ENCODE measurements at regions not wholly inside any gene's neighbourhood (a gene's known extent, or its start where the extent isn't known, plus 50 kb on each side); places are given as distances from the start of the nearest gene placed in this dataset.

DNA sequence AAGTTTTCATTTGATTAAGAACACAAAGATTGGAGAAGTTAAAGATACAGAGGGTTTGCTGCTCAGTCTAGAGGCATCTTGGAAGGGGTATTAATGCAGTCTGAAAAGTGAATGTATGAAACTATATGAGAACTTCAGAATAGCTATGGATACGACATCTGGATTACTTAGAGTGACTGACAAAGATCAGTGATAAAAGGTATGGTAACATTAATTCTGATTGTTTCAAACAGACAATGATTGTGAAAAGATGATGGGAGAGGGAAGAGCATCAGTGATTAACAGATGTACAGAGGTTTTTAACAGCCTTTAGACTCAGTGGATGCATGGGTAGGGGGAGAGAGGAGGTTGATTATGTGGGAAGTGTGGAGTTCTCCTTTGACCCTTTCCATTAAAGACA, 919.4 kb upstream of the CNTN5 start:
- no peak for DNase-seq

DNA sequence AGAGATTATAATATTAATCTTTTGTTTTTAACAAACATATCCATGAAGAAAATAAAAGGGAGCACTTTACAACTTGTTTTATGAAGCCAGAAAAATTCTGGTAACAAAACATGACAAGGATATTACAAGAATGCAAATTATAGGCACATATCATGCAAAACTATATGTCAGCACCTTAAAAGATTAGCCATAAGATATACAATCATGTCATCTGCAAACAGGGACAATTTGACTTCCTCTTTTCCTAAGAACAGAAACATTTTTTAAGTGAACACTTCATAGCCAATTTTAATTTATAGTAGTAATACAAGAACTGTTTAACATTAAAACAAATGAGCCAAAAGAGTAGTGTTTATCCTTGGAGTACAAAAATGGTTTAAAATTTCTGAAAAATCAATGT, 916.5 kb upstream of the CNTN5 start:
- DNase-seq: no peak

DNA sequence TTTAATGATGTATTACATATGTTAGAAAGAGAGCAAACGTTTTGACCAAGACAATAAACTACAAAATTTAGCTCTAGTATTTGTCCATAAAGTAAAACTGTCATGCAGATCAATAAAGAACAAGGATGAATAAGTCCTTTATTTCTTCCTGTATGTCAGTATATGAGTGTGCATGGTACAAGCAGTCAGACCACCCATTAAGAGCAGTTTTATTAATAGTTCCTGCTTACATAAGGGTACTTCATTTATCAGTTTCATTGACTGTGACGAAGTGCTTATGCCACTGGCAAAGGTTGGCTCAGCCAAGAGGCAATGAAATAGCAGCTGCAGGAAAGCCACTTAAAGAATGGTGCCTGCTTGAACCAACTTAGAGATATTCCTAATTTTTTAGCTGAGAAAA, 913.0 kb upstream of the CNTN5 start:
- no peak for DNase-seq

DNA sequence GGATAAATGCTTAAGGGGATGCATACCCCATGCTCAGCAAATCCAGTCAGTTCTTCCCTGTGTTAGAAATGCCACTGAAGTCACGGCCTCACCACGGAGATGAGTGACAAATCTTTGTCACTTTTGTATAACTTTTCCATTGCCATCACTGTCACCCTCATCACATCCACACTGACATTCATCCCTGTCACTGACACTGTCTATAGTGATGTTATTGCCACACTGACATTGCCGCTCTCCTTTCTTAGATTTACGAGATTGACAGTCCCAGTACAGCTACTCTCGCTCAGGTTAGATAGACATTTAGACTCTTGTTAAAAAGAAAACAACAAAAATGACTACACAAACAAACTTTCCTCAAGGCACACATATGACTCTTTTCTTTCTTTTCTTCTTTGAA, 910.7 kb upstream of the CNTN5 start:
- no peak for DNase-seq

DNA sequence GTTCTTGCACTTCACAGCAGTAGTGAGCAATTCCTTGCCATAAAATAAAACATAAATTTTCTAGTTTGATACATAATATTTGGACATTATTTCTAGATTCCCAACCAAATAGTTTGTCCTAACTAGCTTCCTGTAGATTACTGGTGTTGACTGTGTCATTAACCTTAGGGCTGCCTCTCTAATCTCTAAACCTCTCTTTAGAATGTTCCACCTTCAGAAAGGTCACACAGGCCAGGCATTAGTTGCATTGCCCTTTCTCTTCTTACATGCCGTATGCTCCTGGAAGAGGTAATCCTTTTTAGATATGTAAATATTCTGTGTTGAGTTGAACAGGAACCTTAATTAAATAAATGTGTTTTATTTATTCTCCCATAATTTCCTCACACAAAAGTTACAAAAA, 904.9 kb upstream of the CNTN5 start:
- no peak for DNase-seq

DNA sequence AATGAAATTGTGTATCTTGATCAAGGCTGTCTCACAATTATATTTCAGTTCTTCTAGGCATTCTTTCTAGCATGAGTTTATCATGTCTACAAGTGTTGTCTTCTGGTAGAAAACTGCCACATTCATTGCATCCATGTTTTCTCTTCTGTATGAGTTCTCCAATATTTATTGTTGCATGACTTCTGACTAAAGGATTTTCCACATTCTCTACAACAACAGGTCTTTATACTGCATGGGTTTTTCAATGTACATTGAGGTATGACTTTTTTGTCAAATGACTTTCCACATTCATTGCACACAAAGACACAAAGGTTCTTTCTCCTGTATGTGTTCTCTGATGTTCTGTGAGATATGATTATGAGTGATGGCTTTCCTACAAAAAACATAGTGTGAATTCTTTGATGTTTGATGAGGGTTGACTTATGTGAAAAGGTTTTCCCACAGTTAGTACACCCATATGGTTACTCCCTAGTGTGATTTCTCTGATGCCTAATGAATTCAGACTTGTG, 890.6 kb upstream of the CNTN5 start:
- DNase-seq: no peak

DNA sequence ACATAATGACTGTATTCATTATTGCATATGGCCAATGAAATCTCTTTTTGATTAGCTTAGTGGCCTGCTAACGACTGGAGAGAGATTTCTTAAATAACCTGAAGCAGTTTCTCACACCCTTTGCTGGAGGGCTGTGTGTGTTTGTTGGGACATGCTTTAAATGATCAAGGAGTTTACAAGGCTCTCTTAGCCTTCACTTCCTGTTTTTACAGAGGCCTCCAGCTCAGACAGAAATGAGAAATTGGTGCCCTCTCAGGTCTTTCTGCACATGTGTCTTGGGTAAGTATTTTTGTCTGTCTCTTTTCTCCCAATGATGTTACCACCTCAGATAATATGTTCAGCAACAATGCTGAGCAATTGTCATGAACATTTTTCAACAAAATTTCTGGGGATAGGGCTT, 884.4 kb upstream of the CNTN5 start:
- no peak for DNase-seq

DNA sequence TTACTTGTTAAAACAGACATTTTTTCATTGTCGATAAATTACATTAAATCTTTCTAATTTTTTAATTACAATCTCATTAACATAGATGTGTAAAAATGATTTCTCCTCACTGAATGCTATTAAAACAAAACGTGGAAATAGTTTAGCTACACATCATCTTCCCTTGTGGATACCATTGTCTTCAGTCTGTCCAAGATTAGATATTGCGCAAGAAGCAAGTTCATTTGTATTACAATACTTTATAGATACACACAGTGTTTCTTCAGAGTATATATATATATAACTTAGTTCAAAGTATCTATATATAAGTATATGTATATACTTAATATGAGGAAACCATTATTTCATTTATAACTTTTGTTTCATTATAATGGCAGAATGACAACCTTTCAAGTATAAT, 883.3 kb upstream of the CNTN5 start:
- DNase-seq: no peak

DNA sequence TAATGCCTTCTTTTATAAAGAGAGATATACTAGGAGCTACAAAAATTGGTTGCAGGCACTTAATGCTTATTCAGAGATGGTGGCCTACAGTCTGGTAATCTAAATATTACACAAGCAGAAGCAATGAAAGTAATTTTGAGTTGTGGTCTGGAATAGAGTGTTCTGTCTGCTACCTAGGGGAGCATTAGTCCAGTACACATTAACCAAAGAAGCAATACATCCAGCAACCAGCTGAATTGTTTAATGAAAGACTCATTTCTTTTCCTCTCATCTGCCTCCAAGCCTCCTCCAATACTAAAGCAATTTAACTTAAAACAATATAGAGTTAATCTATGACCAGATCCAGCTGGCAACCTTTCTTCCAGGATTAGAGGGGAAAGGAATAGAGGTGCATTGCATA, 877.1 kb upstream of the CNTN5 start:
- DNase-seq: no peak

DNA sequence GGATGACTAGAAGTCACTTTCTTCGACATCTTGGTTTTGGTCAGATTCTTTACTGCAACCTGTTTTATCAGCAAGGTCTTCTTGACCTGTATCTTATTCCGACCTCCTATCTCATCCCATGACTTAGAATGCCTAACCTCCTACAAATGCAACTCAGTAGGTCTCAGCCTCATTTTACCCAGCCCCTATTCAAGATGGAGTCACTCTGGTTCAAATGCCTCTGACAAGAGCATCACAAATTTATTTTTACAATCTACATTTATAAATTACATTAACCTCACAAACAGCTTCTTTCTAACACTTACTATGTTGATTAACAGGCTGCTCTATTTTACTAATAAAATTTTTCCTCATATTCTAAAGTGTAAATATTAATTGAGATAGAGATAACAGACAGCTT, 867.0 kb upstream of the CNTN5 start:
- DNase-seq: no peak

DNA sequence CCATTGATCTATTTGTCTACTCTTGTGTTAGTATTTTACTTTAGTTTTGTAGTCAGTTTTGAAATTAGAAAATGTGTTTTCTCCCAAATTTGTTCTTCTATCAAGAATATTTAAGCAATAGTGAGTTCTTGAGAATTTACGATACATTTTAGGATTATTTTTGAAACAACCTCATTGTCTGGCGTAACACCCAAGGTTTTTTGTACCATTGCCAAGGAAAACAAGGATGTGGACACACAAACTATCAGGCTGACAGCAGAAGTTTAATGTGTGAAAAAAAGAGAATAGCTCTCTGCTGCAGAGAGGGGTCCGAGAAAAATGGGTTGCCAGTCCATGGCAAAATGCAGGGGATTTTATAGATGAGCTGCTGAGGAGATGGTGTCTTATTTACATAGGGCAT, 865.1 kb upstream of the CNTN5 start:
- no peak for DNase-seq

DNA sequence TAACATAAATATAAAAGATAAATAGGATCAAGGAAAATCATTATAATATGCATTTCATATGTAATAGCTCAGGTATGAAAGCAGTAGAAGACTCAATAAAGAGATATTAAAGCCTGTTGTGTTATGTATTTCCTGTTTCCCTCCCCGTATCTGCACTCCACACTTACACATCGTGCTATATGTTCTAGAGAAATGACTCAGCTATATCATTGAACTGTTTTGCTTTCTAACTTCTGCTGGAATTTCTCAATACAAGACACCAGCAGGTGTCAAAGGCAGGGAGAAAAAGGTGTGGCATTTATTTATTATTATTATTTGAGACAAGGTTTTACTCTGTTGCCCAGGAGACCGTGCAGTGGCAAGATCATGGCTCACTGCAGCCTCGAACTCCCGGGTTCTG, 842.8 kb upstream of the CNTN5 start:
- DNase-seq: no peak

DNA sequence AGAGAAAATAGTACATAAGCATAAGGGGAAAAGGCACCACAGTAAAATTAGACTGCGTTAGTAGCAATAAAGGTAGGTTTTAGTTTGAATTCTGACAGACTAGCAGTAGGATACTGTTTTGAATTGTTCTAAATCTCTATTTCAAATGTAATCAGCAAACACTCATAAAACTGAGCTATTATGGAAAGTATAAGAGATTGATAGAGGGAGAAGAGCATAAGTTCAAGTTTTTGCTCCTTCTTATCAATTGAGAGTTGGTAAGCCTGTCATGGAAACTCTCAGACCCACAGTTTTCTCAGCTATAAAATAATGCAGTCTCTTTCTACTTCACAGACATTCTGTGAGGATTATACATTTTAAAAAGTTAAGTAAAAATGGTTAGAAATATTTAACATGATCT, 840.2 kb upstream of the CNTN5 start:
- DNase-seq: no peak

DNA sequence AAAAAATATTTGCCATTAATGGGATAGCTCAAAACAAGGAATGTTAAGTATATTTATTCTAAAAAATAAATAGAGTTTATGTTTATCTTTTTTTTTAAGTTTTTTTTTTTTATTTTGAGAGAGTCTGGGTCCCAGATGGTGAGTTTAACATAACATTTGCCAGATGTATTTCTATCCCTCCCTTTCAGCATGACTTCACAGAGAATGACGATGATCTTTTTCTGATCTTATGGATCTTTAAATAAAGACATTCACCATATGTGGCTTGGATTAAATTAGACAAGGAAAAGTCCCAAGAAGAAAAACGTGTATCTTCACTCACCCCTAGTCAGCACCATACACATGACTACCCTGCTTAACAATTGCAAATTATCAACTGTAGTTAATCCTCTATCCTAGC, 839.8 kb upstream of the CNTN5 start:
- DNase-seq: no peak

DNA sequence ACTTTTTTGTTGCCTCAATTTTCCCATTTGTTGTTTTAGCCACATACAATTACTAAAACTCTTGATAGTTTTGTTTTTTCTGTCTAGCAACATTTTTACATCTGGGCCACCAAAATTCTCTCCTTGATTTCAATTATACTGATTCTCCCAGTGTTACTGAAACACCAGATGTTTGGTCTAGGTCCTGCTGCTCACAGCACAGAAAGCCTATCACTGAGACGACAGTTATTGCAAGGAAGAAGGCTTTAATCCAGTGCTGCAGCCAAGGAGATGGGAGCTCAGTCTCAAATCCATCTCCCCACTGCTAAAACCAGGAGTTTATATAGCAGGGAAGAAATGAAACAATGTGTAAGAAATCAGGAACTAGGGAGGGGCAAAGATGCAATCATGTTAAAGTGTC, 837.7 kb upstream of the CNTN5 start:
- DNase-seq: no peak

DNA sequence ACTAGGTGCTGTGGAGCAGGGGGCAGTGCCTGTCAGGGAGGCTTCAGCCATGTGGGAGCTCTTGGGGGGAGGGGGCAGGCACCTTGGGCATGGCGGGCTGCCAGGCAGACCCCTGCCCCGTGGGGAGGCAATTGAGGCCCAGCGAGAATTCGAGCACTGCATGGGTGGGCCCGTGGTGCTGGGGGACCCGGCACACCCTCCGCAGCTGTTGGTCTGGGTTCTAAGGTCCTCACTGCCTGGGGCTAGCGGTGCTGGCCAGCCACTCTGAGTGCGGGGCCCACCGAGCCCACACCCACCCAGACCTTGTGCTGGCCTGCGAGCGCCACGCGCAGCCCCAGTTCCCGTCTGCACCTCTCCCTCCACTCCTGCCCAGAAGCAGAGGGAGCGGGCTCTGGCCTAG, 835.5 kb upstream of the CNTN5 start:
- no peak for DNase-seq

DNA sequence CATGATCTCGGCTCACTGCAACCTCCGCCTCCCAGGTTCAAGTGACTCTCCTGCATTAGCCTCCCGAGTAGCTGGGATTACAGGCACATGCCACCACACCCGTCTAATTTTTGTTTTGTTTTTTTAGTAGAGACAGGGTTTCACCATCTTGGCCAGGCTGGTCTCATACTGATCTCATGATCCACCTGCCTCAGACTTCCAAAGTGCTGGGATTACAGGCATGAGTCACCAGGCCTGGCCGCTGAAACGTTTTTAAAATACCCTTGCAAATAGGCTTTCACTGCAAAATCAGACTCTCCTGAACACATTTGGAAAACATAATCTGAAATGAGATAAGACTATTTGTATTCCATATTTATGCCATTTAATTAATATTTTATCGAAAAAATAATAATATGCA, 826.1 kb upstream of the CNTN5 start:
- DNase-seq: no peak

DNA sequence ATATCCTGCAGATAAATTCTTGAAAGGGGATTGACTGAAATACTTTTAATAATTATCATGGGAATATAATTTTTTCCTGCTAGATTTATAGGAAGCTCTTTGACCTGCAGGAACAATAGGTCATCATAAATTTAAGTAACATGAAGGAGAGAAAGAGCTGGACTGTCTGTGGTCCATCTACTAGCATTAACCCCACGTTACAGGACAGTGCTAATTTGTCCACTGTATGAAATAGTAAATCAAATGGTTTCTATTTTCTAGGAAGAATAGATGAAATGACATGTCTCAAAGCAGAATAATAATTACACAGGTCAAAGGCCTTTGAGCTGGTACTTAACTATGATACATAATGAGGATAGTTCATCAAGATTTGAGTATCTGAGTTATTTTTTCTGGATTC, 825.4 kb upstream of the CNTN5 start:
- DNase-seq: no peak

DNA sequence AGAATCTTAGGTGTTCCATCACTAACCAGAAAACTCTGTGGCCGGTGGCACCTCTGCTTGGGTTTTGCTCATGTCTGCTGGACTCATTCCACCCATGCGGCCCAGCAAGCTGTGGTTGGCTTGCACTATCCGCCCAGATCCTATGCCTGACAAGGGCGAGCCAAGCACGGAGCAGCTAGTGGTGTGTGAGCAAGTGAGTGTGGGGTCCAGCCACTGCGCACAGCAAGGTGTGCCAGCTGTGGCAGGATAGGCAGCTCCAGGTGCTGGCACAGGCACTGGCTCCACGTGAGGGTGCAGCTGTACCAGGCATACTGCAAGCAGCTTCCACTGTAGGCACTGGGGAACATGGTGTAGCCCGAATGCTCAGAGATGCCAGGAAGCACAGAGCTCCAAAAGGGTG, 813.7 kb upstream of the CNTN5 start:
- DNase-seq: no peak

DNA sequence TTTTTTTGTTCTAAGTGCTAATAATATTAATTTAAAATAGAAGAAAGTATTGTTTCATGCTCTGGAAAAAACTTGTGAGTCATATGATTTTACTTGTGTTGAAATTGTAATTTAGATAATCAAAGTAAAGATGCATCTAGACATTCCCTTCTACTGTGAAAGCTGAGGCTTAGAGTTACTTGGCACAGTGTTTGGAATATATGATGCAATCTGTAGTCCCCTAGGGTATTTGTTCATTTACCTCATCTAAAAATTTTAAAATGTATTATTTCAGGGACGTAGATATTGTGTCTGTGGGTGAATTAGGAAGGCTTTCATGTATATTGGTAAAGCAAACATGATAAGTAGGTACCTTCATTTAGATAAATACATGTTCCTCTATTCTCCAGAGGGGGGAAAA, 793.5 kb upstream of the CNTN5 start:
- DNase-seq: no peak

DNA sequence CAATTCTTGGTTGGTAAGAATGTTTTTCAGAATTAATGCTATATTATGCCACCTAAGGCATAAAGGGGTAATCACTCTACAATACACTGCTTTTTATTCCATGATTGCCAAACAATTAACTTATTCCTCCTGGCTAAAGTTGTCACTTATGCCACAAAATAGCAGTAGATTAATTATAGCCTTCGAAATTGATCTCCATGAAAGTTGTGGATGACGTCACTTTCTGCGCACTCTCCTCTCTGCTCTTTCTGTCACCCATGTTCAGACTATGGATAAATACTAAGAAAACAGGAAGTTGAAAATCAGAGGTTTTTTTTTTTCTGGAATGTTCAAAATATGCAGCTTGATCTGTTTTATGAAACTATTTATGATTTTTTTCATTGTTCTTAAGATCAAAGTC, 790.1 kb upstream of the CNTN5 start:
- DNase-seq: no peak

DNA sequence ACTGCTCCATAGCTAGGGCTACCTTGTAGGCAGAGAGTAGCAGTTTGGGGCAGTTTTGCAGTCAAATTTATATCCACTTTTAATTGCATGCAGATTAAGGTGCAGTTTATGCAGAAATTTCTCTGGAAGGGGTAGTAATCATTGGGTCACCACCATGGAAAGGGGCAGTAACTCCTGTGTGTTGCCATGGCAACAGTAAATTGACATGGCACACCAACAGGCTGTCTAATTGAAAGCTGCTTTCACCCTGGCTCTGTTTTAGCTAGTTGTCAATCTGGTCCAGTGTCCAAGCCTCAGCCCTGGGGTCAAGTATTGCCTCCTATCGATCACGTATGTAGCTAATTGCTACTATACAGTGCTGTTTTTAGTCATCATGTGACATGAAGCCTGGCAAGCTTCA, 786.1 kb upstream of the CNTN5 start:
- DNase-seq: no peak

DNA sequence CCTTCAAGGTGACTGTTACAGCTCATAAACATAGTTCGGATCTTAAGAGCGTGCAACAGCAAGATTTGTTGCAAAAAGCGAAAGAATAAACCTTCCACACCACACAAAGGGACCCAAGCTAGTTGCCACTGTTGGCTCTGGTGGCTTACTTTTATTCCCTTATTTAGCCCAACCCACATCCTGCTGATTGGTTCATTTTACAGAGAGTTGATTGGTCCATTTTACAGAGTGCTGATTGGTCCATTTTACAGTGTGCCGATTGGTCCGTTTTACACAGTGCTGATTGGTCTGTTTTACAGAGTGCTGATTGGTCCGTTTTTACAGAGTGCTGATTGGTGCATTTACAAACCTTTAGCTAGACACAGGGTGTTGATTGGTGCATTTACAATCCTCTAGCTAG, 776.9 kb upstream of the CNTN5 start:
- DNase-seq: no peak

DNA sequence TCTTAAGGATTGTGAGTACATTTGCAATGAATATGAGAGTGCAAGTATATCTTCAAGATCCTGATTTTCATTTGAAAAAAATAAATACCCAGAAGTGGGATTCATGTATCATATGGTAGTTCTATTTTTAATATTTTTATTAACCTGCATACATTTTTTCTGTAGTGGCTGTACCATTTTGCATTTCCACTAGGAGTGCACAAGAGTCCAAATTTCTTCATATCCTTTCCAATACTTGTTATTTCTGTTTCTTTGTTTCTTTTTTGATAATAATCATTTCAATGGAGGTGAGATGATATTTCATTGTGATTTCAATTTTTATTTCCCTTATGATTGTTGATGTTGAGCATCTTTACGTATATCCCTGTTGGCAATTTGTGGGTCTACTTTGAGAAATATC, 759.8 kb upstream of the CNTN5 start:
- no peak for DNase-seq

DNA sequence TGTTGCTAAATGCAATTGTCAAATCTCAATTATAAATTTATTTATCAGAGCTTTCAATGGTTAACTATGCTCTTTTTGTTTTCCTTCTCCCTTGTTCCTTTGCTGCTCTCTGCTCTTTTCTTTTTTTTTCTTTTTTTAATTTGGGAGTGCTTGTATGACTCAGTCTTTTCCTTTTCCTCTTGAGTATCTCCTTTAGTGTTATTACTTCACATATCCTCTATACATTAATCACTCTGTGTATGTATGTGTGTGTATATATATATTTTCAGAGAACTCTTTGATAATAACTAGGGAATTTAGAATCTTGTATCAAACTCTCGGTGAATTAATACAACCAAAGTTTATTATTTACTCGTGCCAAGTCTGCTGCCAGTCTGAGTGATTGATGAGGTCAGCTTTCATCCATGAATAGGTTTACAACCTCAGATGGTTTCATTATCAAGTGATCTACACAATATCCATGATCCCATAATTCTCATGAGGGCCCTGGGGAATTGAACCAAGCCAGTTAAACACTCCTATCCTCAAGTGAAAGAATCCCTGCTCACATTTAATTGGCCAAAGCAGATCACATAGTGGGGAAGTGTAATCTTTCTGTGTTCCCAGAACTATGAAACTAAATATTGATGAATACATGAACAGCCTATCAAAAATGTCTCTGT, 743.4 kb upstream of the CNTN5 start:
- DNase-seq: no peak

All from NCI-H1694 treated with DMSO at 0.1 percent for 48 hours (cell line).